ENCODE measurements at regions not wholly inside any gene's neighbourhood (a gene's known extent, or its start where the extent isn't known, plus 50 kb on each side); places are given as distances from the start of the nearest gene placed in this dataset.

- TF ChIP-seq POLR2A (IDR thresholded peaks at IDR 0.05; ENCODE audit: low read length) (no peak), GATA1 (IDR thresholded peaks at IDR 0.05; ENCODE audit: low read depth, low read length) (no peak)
These were observed 201.1 kb upstream of the GLRA1 start for GRCh38 chr5:152125661-152126205.

Data from erythroblast (primary cell).